HG03442 (cell line): ENCODE measurements at regions not wholly inside any gene's neighbourhood (a gene's known extent, or its start where the extent isn't known, plus 50 kb on each side); places are given as distances from the start of the nearest gene placed in this dataset.

Experiments used
- ATAC-seq: cut with Tn5 transposase; IDR thresholded peaks from one replicate; pipeline ENCODE4 v1.9.1; 2021; ENCODE audit warnings: mild to moderate bottlenecking, moderate library complexity; ENCODE audit not compliant: unreplicated experiment

DNA sequence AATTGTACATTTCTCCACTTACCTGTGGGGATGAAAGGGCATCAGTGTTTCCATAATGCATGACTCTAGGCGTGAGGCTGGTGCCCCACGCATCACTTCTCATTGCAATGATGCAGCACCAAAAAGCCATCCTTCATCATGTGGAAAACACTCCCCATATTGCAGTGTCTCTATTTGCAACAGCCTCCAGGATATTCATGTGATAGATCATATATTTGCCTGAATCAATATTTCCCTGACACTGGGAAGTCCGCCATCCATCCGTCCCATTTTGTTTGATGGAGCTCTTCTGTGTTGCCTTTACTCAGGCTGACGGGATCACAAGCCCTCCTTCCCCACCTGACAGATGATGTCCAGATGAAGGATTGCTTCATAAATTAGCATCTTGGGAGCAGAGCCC is 74.5 kb upstream of the CAMK1G start:
- no peak for ATAC-seq

DNA sequence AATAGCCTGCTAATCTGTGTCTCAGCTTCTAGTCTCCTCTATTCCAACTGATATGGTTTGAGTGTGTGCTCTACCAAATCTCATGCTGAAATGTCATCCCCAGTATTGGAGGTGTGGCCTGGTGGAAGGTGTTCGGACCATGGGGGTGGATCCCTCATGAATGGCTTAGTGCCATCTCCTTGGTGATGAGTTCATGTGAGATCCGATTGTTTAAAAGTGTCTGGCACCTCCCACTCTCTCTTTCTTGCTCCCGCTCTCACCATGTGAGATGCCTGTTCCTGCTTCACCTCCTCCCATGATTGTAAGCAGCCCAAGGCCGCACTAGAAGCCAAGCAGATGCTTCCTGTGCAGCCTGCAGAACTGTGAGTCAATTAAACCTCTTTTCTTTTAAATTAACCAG is 73.5 kb upstream of the CAMK1G start:
- ATAC-seq = no peak

DNA sequence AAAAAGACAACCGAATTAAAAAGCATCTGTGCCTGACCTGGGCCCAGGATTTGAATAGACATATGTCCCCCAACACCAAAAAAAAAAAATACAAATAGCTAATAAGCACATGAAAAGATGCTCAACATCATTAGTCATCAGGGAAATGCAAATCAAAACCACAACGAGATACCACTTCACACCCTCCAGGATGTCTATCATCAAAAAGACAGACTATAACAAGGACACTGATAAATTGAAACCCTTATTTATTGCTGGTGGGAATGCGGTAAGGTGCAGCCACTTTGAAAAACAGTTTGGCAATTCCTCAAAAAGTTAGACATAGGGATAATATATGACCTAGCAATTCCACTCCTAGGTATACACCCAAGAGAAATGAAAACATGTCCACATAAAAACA is 72.3 kb upstream of the CAMK1G start:
- no peak for ATAC-seq

- no peak for ATAC-seq
Measured at GRCh38 chr1:209512821-209513220, 70.7 kb upstream of the CAMK1G start.

DNA sequence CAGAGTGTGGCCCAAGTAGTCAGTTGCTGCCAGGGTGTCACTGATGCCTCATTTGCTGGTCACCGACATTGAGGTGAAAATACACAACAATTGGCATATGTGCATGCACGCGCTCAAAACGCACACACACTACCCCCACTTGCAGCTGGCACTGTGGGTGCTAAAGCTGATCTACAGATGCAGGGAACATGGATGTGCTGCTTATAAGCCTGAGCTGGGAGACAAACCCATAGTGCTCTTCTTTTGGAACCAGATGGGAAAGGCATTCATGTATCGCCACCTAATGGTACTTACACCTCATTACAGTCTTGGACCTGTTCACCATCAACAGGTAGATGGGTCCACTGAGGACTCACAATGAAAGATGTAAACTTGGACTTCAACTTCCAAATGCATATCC is 70.3 kb upstream of the CAMK1G start:
- ATAC-seq = no peak

DNA sequence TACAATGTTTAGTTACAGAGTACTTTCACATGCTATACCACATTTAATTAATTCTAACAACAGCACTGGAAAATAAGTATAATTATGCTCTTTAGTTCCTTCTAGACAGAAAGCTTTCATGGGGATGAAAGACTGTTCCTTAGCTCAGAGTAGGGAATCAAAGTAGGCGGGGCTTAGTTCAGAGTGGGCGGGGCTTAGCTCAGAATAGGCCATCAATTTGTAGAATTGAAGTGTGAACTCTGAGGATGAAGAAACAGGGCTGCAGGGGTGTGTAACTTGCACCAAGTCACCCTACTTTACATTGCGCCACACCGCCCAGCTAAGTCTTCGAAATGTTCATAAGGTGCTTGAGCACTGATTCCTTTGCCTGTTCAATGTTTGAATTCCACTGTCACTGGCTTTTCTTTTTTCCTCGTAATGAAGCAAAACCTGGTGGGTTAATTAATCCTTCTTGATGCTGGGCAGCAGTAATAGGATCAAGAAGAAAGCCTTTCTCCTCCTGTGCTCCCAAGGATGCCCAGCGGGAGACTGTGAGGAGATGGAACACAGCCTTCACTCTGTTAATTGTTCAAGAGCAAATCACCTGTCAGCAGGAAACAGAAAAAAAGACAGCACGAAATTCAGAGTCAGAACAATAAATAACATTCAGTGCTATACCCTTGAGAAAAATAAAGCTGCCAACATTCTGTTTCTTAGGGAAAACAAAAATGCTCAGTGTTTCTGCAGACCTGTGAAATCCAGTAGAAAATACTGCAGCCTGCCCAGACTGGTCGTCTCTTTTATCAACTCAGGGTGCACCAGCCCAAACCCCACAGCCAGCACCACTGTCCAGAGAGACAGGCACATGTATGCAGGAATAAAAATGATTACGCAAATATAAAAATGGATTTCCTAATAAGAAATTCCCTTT is 66.5 kb upstream of the CAMK1G start:
- no peak for ATAC-seq

- ATAC-seq = no peak
Measured at GRCh38 chr1:209517681-209518050, 65.8 kb upstream of the CAMK1G start.

GRCh38 chr1:209519786-209520185 is 63.7 kb upstream of the CAMK1G start:
- no peak for ATAC-seq

DNA sequence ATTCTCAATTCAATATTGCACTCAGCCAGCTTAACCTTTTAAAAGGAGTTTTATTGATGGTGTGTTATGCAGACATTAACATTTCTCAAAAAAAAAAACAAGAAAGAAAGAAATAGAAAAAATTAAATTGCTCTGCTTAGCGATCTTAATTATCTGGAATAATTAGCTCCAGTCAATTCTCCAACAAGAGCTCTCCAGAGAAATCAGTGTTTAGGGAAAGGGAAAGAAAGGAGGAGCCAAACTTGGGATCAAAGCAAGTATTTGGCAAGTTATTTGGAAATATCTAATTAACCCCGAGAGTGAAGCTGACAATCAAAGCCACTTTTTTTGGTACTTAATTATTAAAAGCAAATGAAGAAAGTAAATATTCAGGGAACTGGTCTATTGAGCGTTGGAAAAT is 60.7 kb upstream of the CAMK1G start:
- no peak for ATAC-seq

- ATAC-seq = no peak
Measured at GRCh38 chr1:209526137-209526536, 57.4 kb upstream of the CAMK1G start.

DNA sequence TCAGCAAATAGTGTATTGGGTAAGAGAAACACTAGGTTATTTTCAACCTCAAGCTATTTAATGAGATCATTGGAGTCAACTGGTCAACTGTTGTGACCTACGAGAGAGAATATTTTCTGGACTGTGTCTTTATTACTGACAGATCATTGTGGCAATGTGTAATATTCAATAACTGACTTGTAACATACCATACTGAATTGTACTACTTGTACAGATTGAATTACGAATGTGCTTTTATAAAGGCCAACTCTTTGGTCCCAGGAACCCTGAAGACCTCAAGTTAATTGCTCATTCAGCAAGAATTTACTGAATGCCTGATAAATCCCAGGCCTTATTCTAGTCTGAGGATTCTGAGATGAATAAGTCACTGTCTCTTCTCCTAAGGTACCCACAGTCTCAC is 56.1 kb upstream of the CAMK1G start:
- ATAC-seq = no peak

GRCh38 chr1:209527993-209528717 is 55.4 kb upstream of the CAMK1G start:
- ATAC-seq = no peak

DNA sequence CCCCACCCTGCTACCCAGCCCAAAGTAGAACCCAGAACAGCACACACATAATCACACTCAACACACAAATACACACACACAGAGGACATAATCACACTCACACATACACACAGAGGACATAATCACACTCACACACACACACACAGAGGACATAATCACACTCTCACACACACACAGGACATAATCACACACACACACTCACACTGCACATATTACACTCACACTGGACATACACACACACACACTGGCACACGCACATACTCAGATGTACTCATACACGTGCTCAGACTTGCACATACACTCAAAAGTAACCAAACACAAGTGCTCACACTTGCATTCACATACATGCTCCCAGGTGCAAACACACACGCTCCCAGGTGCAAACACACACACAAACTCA is 54.3 kb upstream of the CAMK1G start:
- ATAC-seq = no peak

DNA sequence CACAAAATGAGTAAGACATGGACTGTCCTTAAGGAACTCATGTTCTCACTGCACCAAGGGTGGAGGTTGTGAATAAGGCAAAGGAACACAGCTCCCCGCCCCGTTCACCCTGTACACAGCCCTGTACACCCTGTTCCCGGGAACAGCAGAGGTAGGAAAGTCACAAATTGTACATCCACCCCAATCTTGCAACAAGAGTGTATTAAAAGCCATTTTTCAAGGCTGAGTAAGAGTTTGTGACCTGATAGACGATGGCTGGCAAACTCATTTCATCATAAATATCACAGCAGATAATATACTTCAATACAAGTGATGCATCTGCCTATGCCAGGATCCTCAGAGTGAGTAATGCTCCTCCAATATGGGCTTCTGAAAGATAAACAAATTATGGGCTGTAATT is 52.5 kb upstream of the CAMK1G start:
- no peak for ATAC-seq

DNA sequence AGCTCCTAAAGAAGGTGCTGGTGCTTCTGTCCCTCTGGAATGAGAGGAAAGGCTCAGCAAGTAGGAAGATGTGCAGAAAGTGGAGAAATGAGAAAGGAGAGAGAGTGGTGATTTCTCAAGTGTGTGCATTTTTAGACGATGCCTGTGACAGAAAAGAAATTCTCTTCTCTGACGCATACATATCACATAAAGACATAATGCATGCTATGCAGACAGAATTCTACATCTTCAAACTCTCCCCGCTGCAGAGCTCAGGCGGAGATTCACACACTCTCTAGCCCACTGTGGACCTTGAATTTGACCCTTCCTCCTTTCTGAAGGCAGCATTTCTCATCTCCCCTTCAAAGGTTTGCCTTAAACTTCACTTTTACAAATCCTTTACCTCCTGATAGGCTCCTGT is 52.0 kb upstream of the CAMK1G start:
- no peak for ATAC-seq
